GM19467 (cell line): ENCODE measurements at regions not wholly inside any gene's neighbourhood (a gene's known extent, or its start where the extent isn't known, plus 50 kb on each side); places are given as distances from the start of the nearest gene placed in this dataset.

Experiments used
- ATAC-seq: cut with Tn5 transposase; IDR thresholded peaks from one replicate; pipeline ENCODE4 v1.9.1; 2021; ENCODE audit warnings: mild to moderate bottlenecking, moderate library complexity; ENCODE audit not compliant: unreplicated experiment

- ATAC-seq = no peak
These were observed 1177.9 kb downstream of the GRIK2 start for GRCh38 chr6:102571236-102571908.

- no peak for ATAC-seq
These were observed 1169.2 kb downstream of the GRIK2 start for GRCh38 chr6:102562713-102563112.

- ATAC-seq = no peak
These were observed 1159.7 kb downstream of the GRIK2 start for GRCh38 chr6:102553214-102553613.

GRCh38 chr6:102549221-102549874 lies 1155.8 kb downstream of the GRIK2 start:
- ATAC-seq = no peak

- no peak for ATAC-seq
These were observed 1131.8 kb downstream of the GRIK2 start for GRCh38 chr6:102525336-102525735.

- no peak for ATAC-seq
These were observed 1127.5 kb downstream of the GRIK2 start for GRCh38 chr6:102520966-102521365.

- ATAC-seq = no peak
These were observed 1124.0 kb downstream of the GRIK2 start for GRCh38 chr6:102517506-102517905.

GRCh38 chr6:102501615-102502014 lies 1108.1 kb downstream of the GRIK2 start:
- ATAC-seq = peak; percentile 50

- ATAC-seq = no peak
These were observed 1101.3 kb downstream of the GRIK2 start for GRCh38 chr6:102494808-102495207.

- no peak for ATAC-seq
These were observed 1100.0 kb downstream of the GRIK2 start for GRCh38 chr6:102493485-102493884.

- ATAC-seq = no peak
These were observed 1095.2 kb downstream of the GRIK2 start for GRCh38 chr6:102488729-102489128.

GRCh38 chr6:102485480-102485879 lies 1092.0 kb downstream of the GRIK2 start:
- no peak for ATAC-seq

- no peak for ATAC-seq
These were observed 1080.7 kb downstream of the GRIK2 start for GRCh38 chr6:102474041-102474807.

- ATAC-seq = no peak
These were observed 1065.5 kb downstream of the GRIK2 start for GRCh38 chr6:102458990-102459389.

GRCh38 chr6:102438171-102438570 lies 1044.7 kb downstream of the GRIK2 start:
- no peak for ATAC-seq

GRCh38 chr6:102417368-102417998 lies 1024.0 kb downstream of the GRIK2 start:
- ATAC-seq = no peak

GRCh38 chr6:102415891-102416290 lies 1022.4 kb downstream of the GRIK2 start:
- no peak for ATAC-seq

GRCh38 chr6:102411796-102412195 lies 1018.3 kb downstream of the GRIK2 start:
- no peak for ATAC-seq

- no peak for ATAC-seq
These were observed 1014.6 kb downstream of the GRIK2 start for GRCh38 chr6:102407886-102408741.

- ATAC-seq = no peak
These were observed 1012.4 kb downstream of the GRIK2 start for GRCh38 chr6:102405860-102406259.
